ENCODE measurements at regions not wholly inside any gene's neighbourhood (a gene's known extent, or its start where the extent isn't known, plus 50 kb on each side); places are given as distances from the start of the nearest gene placed in this dataset.
"Not testable (repeated sequence)": the region's sequence is repeated elsewhere in the genome, so short reads cannot be mapped to it uniquely, and the experiment has no call there.

GRCh38 chr1:232416026-232416568 lies 213.8 kb downstream of the SIPA1L2 start (continued):
- TF ChIP-seq ATF3 (IDR thresholded peaks at IDR 0.05; ENCODE audit: insufficient read depth, low read depth, low read length) (no peak), EZH2 (IDR thresholded peaks at IDR 0.05; ENCODE audit: low read depth, low read length, severe bottlenecking) (no peak), TAF1 (IDR thresholded peaks at IDR 0.05; ENCODE audit: low read depth, low read length) (no peak), PHF8 (conservative IDR thresholded peaks at IDR 0.05; ENCODE audit: low read depth, low read length) (no peak), POU5F1 (IDR thresholded peaks at IDR 0.05; ENCODE audit: low read depth, low read length) (no peak), TCF12 (IDR thresholded peaks at IDR 0.05; ENCODE audit: low read depth, low read length) (no peak), ASH2L (IDR thresholded peaks at IDR 0.05; ENCODE audit: low read length) (no peak)

- H3K9me3 ChIP-seq (ENCODE audit: insufficient read depth in 2 of 2, low read depth in 1 of 2, low read length in 1 of 2); POLR2A ChIA-PET (ENCODE audit: partially characterized antibody); H4K8ac ChIP-seq (ENCODE audit: extremely low read depth, insufficient read depth, low read length); H2BK15ac ChIP-seq (ENCODE audit: low read length); H2AK5ac ChIP-seq (ENCODE audit: low read depth, low read length); H3K79me2 ChIP-seq (ENCODE audit: control insufficient read depth in 1 of 2, insufficient read depth in 2 of 2, low read length in 2 of 2); H3K4me3 ChIP-seq (ENCODE audit: extremely low read depth in 1 of 4, insufficient read depth in 2 of 4, low read depth in 3 of 4, low read length in 4 of 4); H3K4me2 ChIP-seq (ENCODE audit: insufficient read depth in 1 of 2, low read depth in 2 of 2, low read length in 2 of 2); H3K27me3 ChIP-seq (replicated peaks in 1 of 4; ENCODE audit: control insufficient read depth in 3 of 4, extremely low read depth in 1 of 4, insufficient read depth in 3 of 4, low read length in 3 of 4); H3K36me3 ChIP-seq (ENCODE audit: control insufficient read depth in 2 of 4, insufficient read depth in 4 of 4, low read length in 3 of 4); H2BK5ac ChIP-seq (ENCODE audit: low read depth, low read length); H3K4me1 ChIP-seq (replicated peaks in 1 of 4; ENCODE audit: control insufficient read depth in 3 of 4, insufficient read depth in 4 of 4, low read length in 3 of 4); H3K79me1 ChIP-seq (ENCODE audit: low read depth, low read length); H3K18ac ChIP-seq (ENCODE audit: extremely low read depth, low read length); H3K14ac ChIP-seq (ENCODE audit: insufficient read length); CTCF ChIA-PET (ENCODE audit: partially characterized antibody); H3K23ac ChIP-seq (ENCODE audit: insufficient read length); H2AFZ ChIP-seq (ENCODE audit: low read length); DNase-seq (ENCODE audit: low read depth in 1 of 2, low spot score in 2 of 2); H2BK120ac ChIP-seq (replicated peaks; ENCODE audit: low read depth, low read length); H3K9ac ChIP-seq (replicated peaks in 1 of 4; ENCODE audit: extremely low read depth in 1 of 4, low read depth in 3 of 4, low read length in 3 of 4); H2BK12ac ChIP-seq (ENCODE audit: low read depth, low read length); H3K4ac ChIP-seq (replicated peaks; ENCODE audit: insufficient read length, low read depth, low read length); H3K56ac ChIP-seq (replicated peaks; ENCODE audit: insufficient read length, low read depth, low read length); H4K91ac ChIP-seq (replicated peaks; ENCODE audit: insufficient read length, low read length); FAIRE-seq; H4K20me1 ChIP-seq (replicated peaks in 1 of 2; ENCODE audit: control insufficient read depth in 1 of 2, insufficient read depth in 2 of 2, low read length in 2 of 2); H3K23me2 ChIP-seq (ENCODE audit: low read depth, low read length); H4K5ac ChIP-seq (ENCODE audit: insufficient read length, low read depth, low read length); H2BK20ac ChIP-seq (ENCODE audit: low read length); H3K27ac ChIP-seq (ENCODE audit: low read depth, low read length): not testable (repeated sequence)
- 89% methylated on average over 10 of the region's 10 CpGs; no CpG with 5 or more reads in 1 of the 2 experiments for WGBS, 2 experiments (ENCODE audit: extremely low coverage in 1 of 2, insufficient coverage in 1 of 2, insufficient read length in 1 of 2, insufficient replicate concordance in 2 of 2, low coverage in 1 of 2, low lambda C conversion rate in 2 of 2, missing lambda C conversion rate in 1 of 2)
Observed at GRCh38 chr1:232415481-232415880, 214.5 kb downstream of the SIPA1L2 start.

Measured in H1 (cell line).